ELF-1 (cell line): ENCODE measurements at regions not wholly inside any gene's neighbourhood (a gene's known extent, or its start where the extent isn't known, plus 50 kb on each side); places are given as distances from the start of the nearest gene placed in this dataset.

Experiments
- DNase-seq: peaks from one replicate; pipeline ENCODE4 v3.0.0-alpha.2; 2016; ENCODE audit warnings: low read depth, low spot score

GRCh38 chr7:157061979-157062378, 51.5 kb upstream of the MNX1 start:
- no peak for DNase-seq

- DNase-seq = no peak
Measured at GRCh38 chr7:157065046-157065445, 54.6 kb upstream of the MNX1 start.

GRCh38 chr7:157072361-157072760, 61.9 kb upstream of the MNX1 start:
- DNase-seq = no peak

DNA sequence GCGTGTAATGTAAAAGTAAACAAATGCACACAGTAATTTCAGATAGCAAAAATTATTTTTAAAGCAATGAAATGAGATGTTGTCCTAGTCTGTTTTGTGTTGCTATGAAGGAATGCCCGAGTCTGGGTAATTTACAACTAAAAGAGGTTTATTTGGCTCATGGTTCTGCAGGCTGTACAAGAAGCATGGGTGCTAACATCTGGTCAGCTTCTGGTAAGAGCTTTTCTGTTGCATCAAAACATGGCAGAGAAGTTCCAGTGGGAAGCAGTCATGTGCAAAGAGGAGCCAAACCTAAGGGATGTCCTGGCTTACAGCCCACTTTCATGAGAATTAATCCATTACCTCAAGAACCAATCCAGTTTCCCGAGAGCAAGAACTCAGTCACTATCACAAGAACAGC, 62.9 kb upstream of the MNX1 start:
- DNase-seq = no peak

GRCh38 chr7:157073949-157074624, 63.6 kb upstream of the MNX1 start:
- DNase-seq = no peak

- DNase-seq = no peak
Measured at GRCh38 chr7:157076466-157076865, 62.3 kb upstream of the UBE3C start.

- no peak for DNase-seq
Measured at GRCh38 chr7:157077021-157077420, 61.7 kb upstream of the UBE3C start.

- DNase-seq = peak; percentile 52
Measured at GRCh38 chr7:157077986-157078644, 60.6 kb upstream of the UBE3C start.

DNA sequence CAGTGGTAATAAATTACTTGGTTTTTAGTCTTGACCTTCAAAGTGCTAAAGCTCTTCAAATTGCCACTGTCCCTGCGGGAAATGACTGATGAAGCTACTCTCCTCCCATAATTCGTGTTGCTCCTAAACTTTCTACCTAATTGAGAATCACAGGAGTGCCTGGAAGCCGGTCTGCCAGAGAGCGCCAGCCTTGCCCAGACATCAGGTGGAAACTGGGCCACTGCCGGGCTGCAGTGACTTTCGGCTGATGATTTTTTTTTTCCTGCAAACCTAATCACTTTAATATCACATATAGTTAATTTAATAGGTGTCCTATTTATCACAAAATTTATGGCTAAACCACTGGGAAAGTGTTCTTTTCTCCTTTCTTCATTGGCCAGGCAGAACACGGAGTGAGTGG, 59.6 kb upstream of the UBE3C start:
- no peak for DNase-seq

DNA sequence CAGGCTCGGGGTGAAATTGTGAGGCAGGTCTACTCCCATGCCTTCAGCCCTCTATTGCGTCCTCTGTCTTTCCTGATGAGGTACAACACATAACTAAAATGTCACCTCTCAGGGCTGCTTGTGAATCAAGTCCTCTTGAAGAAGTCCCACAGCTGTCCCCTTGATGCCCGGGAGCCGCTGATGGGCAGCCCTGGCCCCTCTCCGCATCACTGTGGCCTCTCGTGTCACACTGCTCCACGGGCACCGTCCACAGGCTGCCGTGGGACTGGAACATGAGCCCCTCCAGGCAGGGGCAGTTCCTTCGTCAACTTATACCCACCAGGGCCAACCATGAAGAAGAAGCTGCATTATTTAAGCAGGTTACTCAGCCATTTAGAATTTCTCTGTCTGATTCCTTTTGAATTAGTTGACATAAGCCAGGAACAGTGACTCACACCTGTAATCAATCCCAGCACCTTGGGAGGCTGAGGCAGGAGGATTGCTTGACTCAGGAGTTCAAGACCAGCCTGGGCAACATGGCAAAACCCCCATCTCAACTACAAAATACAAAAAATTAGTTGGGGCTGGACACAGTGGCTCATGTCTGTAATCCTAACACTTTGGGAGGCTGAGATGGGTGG, 58.5 kb upstream of the UBE3C start:
- no peak for DNase-seq

- DNase-seq = no peak
Measured at GRCh38 chr7:157086508-157087187, 52.1 kb upstream of the UBE3C start.

- no peak for DNase-seq
Measured at GRCh38 chr7:157087646-157088045, 51.1 kb upstream of the UBE3C start.

- no peak for DNase-seq
Measured at GRCh38 chr7:157088136-157088535, 50.6 kb upstream of the UBE3C start.
